ENCODE measurements at regions not wholly inside any gene's neighbourhood (a gene's known extent, or its start where the extent isn't known, plus 50 kb on each side); places are given as distances from the start of the nearest gene placed in this dataset.

DNA sequence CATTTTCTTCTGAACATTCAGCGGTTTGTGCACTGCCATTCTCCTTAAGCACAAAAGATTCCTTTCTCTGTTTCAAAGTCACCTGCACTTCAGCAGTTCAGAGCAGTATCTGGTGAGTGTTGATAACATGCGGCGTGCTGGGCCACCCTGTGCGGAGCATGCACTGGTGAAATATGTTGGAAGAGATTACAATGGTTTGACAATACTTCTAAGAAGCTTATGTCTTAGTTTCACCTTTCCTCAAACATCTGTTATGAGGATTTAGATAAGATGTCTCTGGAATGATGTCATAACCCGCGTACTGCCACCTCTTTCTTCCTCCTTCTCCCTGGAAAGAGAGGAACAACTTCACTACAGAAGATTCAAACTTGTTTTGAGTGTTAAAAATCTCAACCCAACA is 650.3 kb downstream of the AJAP1 start:
- ChIA-PET CTCF (no interaction called here), POLR2A (ENCODE audit: unreplicated experiment) (no interaction called here)
- Histone ChIP-seq H3K9me2 (replicated peaks; ENCODE audit: low read length) (no peaks in the 10 kb centered on the region), H3K4me1 (ENCODE audit: insufficient read depth, low read length) (no peaks in the 10 kb centered on the region), H3K79me2 (ENCODE audit: low read length) (no peaks in the 10 kb centered on the region), H3K27me3 (ENCODE audit: low read length) (peaks cover 17% of the 10 kb centered on the region; the same call in 1 of the 2 replicates), H3K27ac (ENCODE audit: low read length) (no peak overlapping the region), H3K36me3 (ENCODE audit: low read depth, low read length) (no peaks in the 10 kb centered on the region), H2AFZ (ENCODE audit: low read length) (no peak overlapping the region), H3K4me2 (ENCODE audit: low read length) (no peak overlapping the region), H3F3A (ENCODE audit: low read length, unreplicated experiment) (no peaks in the 10 kb centered on the region), H3K9ac (ENCODE audit: low read length) (no peak overlapping the region), H4K20me1 (ENCODE audit: low read length) (no peaks in the 10 kb centered on the region), H3K4me3 (ENCODE audit: low read length) (no peak overlapping the region), H3K9me3 (ENCODE audit: low read length) (peaks cover 7% of the 10 kb centered on the region; the same call in 1 of the 2 replicates)
- ATAC-seq, result no peak
- TF ChIP-seq, protein P1, sequence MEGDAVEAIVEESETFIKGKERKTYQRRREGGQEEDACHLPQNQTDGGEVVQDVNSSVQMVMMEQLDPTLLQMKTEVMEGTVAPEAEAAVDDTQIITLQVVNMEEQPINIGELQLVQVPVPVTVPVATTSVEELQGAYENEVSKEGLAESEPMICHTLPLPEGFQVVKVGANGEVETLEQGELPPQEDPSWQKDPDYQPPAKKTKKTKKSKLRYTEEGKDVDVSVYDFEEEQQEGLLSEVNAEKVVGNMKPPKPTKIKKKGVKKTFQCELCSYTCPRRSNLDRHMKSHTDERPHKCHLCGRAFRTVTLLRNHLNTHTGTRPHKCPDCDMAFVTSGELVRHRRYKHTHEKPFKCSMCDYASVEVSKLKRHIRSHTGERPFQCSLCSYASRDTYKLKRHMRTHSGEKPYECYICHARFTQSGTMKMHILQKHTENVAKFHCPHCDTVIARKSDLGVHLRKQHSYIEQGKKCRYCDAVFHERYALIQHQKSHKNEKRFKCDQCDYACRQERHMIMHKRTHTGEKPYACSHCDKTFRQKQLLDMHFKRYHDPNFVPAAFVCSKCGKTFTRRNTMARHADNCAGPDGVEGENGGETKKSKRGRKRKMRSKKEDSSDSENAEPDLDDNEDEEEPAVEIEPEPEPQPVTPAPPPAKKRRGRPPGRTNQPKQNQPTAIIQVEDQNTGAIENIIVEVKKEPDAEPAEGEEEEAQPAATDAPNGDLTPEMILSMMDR (conservative IDR thresholded peaks at IDR 0.05; ENCODE audit: low read depth, low read length), result no peak
- TF ChIP-seq EZH2phosphoT487 (IDR thresholded peaks at IDR 0.05; ENCODE audit: borderline replicate concordance, low read length), result no peak
- no peak for TF ChIP-seq EZH2 (IDR thresholded peaks at IDR 0.05; ENCODE audit: low read length, unreplicated experiment)
- intact Hi-C loops (cut with micrococcal nuclease), result no loop called here
- DNase-seq, result no peak
- no TSS peak for BruUV-seq (replicated peaks)

DNA sequence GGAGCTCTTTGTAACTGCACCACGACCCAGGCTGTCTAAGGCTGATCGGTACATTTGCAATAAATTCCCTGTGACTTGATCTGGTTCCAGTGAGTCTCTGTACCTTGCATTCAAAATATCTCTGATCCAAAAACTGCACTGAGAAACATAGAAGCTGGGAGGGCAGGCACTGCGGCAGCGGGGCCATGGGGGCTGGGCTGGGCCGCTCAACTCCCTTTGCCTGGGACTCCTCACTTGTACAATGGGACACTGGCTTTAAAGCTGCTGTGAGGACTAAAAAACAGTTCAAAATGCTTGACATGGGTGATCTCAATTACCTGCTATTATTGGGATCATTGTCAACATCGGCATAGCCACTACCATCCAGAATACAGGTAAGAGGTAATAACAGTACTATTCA is 644.0 kb downstream of the AJAP1 start:
- DNase-seq, result no peak
- ChIA-PET POLR2A (ENCODE audit: unreplicated experiment) (no interaction called here), CTCF (no interaction called here)
- Histone ChIP-seq H3K36me3 (ENCODE audit: low read depth, low read length) (no peaks in the 10 kb centered on the region), H3K4me2 (ENCODE audit: low read length) (no peak overlapping the region), H3K4me1 (ENCODE audit: insufficient read depth, low read length) (no peaks in the 10 kb centered on the region), H3K79me2 (ENCODE audit: low read length) (no peaks in the 10 kb centered on the region), H3K4me3 (ENCODE audit: low read length) (no peak overlapping the region), H3K9ac (ENCODE audit: low read length) (no peak overlapping the region), H3K27ac (ENCODE audit: low read length) (no peak overlapping the region), H3K9me2 (replicated peaks; ENCODE audit: low read length) (no peaks in the 10 kb centered on the region), H2AFZ (ENCODE audit: low read length) (no peak overlapping the region), H3K9me3 (ENCODE audit: low read length) (0 out of 2 replicates have a peak, but pooled peaks cover 4% of the 10 kb centered on the region), H3K27me3 (ENCODE audit: low read length) (peaks cover 23% of the 10 kb centered on the region), H3F3A (ENCODE audit: low read length, unreplicated experiment) (no peaks in the 10 kb centered on the region), H4K20me1 (ENCODE audit: low read length) (no peaks in the 10 kb centered on the region)
- no peak for ATAC-seq
- BruUV-seq (replicated peaks), result no TSS peak
- intact Hi-C loops (cut with micrococcal nuclease), result no loop called here
- TF ChIP-seq EZH2phosphoT487 (IDR thresholded peaks at IDR 0.05; ENCODE audit: borderline replicate concordance, low read length) (no peak), EZH2 (IDR thresholded peaks at IDR 0.05; ENCODE audit: low read length, unreplicated experiment) (no peak)
- TF ChIP-seq, protein P1 (conservative IDR thresholded peaks at IDR 0.05; ENCODE audit: low read depth, low read length), result no peak

DNA sequence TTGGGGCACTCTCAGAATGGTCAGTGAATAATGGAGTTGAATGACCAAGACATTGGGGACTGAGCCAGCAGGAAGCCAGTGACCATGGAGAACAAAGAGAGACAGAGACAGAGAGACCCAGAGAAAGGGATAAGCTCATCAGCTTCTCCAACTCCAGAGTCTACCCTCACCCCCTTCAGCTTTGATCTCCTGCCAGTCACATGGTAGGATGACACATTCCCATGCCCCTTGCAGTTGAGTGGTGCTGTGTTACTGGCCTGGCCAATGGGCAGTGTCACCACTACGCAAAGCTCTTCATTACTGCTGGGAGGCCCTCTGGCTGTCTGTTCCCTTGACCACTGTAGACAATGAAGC is 643.5 kb downstream of the AJAP1 start:
- Histone ChIP-seq H3K27ac (ENCODE audit: low read length) (no peak overlapping the region), H3K79me2 (ENCODE audit: low read length) (no peaks in the 10 kb centered on the region), H3K4me1 (ENCODE audit: insufficient read depth, low read length) (no peaks in the 10 kb centered on the region), H3K4me2 (ENCODE audit: low read length) (no peak overlapping the region), H4K20me1 (ENCODE audit: low read length) (no peaks in the 10 kb centered on the region), H3K9me3 (ENCODE audit: low read length) (0 out of 2 replicates have a peak, but pooled peaks cover 4% of the 10 kb centered on the region), H3K9me2 (replicated peaks; ENCODE audit: low read length) (no peaks in the 10 kb centered on the region), H3F3A (ENCODE audit: low read length, unreplicated experiment) (no peaks in the 10 kb centered on the region), H2AFZ (ENCODE audit: low read length) (no peak overlapping the region), H3K36me3 (ENCODE audit: low read depth, low read length) (no peaks in the 10 kb centered on the region), H3K27me3 (ENCODE audit: low read length) (peaks cover 23% of the 10 kb centered on the region), H3K9ac (ENCODE audit: low read length) (no peak overlapping the region), H3K4me3 (ENCODE audit: low read length) (no peak overlapping the region)
- CTCF ChIA-PET, result no interaction called here
- TF ChIP-seq, protein P1 (conservative IDR thresholded peaks at IDR 0.05; ENCODE audit: low read depth, low read length), result no peak
- TF ChIP-seq EZH2 (IDR thresholded peaks at IDR 0.05; ENCODE audit: low read length, unreplicated experiment), result no peak
- no peak for TF ChIP-seq EZH2phosphoT487 (IDR thresholded peaks at IDR 0.05; ENCODE audit: borderline replicate concordance, low read length)
- no TSS peak for BruUV-seq (replicated peaks)
- no peak for DNase-seq
- ATAC-seq, result no peak
- intact Hi-C loops (cut with micrococcal nuclease), result no loop called here
- POLR2A ChIA-PET (ENCODE audit: unreplicated experiment), result no interaction called here
